Fibroblast of the aortic adventitia (primary cell): ENCODE measurements at regions not wholly inside any gene's neighbourhood (a gene's known extent, or its start where the extent isn't known, plus 50 kb on each side); places are given as distances from the start of the nearest gene placed in this dataset.

ENCODE experiments used
- DNase-seq: peaks from one replicate; pipeline ENCODE4 v3.0.0-alpha.2; 2010; ENCODE audit warnings: low read depth
- H3K4me3 ChIP-seq: 2 replicates; pipeline ENCODE4 v1.5.1; 2011; ENCODE audit warnings: low read depth, mild to moderate bottlenecking, control low read depth, low read length, moderate library complexity
- TF ChIP-seq, protein P1 (sequence below): IDR thresholded peaks from 2 replicates; pipeline ENCODE4 v1.5.1; 2011; ENCODE audit warnings: mild to moderate bottlenecking, low read length, control low read depth, inconsistent platforms; ENCODE audit not compliant: insufficient read depth

- TF ChIP-seq, protein P1, sequence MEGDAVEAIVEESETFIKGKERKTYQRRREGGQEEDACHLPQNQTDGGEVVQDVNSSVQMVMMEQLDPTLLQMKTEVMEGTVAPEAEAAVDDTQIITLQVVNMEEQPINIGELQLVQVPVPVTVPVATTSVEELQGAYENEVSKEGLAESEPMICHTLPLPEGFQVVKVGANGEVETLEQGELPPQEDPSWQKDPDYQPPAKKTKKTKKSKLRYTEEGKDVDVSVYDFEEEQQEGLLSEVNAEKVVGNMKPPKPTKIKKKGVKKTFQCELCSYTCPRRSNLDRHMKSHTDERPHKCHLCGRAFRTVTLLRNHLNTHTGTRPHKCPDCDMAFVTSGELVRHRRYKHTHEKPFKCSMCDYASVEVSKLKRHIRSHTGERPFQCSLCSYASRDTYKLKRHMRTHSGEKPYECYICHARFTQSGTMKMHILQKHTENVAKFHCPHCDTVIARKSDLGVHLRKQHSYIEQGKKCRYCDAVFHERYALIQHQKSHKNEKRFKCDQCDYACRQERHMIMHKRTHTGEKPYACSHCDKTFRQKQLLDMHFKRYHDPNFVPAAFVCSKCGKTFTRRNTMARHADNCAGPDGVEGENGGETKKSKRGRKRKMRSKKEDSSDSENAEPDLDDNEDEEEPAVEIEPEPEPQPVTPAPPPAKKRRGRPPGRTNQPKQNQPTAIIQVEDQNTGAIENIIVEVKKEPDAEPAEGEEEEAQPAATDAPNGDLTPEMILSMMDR = no peak
- DNase-seq = peak; percentile 31
- H3K4me3 ChIP-seq = no peak overlapping the region
Observed at GRCh38 chr1:68328490-68328889, 96.2 kb upstream of the WLS start.

- peak; percentile 29 for DNase-seq
- TF ChIP-seq, protein P1 = no peak
- H3K4me3 ChIP-seq = no peak overlapping the region
Observed at GRCh38 chr1:68327414-68327813, 95.1 kb upstream of the WLS start.

DNA sequence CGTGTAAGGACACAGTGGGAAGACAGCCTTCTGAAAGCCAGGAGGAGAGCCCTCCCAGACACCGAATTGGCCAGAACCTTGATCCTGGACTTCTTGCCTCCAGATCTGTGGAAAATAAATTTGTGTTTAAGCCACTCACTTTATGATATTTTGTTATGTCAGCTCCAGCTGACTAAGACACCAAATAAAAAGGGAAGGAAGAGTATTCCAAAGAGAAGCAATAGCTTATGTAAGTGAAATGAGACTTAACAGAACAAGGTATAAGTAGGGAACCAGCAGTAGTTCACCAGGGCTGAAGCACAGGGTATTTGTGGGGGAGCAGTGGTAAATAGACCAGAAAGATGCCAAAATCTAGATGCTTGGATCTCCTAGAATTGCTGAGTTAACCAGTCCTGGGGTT lies 94.2 kb upstream of the WLS start:
- TF ChIP-seq, protein P1 = no peak

DNA sequence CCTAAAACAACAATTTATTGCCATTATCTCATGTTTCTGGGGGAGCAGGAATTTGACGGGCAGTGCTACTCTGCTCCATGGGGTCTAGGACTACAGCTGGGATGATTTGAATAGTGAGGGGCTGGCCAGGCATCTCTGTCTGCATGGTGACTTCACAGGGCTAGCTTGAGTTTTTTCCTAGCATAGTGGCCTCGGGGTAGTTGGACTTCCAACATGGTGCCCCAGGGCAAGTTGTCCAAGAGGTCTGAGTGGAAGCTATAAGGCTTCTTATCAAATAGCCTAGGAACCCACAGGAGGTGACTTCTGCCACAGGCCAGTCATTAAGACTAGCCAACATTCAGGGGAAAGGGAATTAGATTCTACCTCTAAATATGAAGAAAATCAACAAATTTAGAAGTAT lies 92.0 kb upstream of the WLS start:
- DNase-seq = no peak
- no peak overlapping the region for H3K4me3 ChIP-seq
- TF ChIP-seq, protein P1 = no peak

More for the DNA sequence above, 94.2 kb upstream of the WLS start:
- H3K4me3 ChIP-seq = no peak overlapping the region
- DNase-seq = no peak

GRCh38 chr1:68322837-68323687 lies 90.7 kb upstream of the WLS start:
- TF ChIP-seq, protein P1 = no peak
- no peak overlapping the region for H3K4me3 ChIP-seq
- DNase-seq = peak; percentile 75

GRCh38 chr1:68322096-68322495 lies 89.8 kb upstream of the WLS start:
- no peak for DNase-seq
- TF ChIP-seq, protein P1 = no peak
- H3K4me3 ChIP-seq = no peak overlapping the region
